ENCODE measurements at regions not wholly inside any gene's neighbourhood (a gene's known extent, or its start where the extent isn't known, plus 50 kb on each side); places are given as distances from the start of the nearest gene placed in this dataset.

DNA sequence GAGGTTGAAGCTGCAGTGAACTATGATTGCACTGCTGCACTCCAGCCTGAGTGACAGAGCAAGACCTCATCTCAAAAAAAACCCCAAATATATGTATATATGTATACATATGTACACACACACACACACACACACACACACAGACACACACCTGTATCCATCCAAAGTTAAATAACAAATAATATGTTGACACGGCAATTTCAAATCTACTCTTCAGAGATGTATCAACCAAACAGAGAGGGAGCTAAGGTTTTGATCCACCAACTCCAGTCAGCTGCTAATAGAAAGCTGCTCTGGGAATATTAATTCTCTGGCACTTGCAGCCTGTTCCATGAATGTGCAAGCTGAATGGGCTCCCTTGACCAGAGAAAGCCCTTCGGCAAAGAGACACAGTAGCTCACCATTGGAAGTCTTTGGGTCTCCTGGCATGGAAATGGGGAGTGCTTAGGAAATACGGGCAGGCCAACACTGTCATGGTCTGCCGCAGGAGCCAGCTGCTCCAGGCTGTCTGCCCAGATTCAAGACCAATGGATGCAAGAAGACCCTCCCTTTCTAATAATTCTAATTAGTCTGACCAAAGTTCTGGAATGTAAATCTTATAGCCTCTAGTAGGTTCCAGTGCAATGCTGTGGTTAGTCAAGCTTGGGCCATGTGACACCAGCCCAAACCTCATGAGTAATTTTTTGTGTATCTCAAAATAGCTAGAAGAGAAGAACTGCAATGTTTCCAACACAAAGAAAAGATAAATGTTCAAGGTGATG is 299.8 kb downstream of the KBTBD8 start:
- no peak for DNase-seq (ENCODE audit: low read depth)

DNA sequence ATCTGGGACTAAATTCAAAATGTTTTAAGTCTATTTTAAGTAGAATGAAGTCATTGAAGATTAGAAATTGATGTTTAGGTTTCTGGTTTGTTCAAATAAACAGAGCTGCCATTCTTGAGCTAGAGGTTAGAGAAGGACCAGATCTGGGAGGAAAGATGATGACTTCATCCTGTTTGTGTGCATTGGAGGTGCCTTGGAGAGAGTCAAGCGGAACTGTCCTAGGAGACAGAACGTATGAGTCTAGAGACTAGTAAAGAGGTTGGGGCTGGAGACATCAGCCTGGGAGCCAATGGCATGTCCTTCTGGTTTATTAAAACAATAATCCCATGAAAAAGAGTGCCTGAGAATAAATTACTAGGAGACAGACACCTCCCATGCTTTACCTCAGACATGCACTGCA is 303.4 kb downstream of the KBTBD8 start:
- DNase-seq (ENCODE audit: low read depth), result no peak

More for the DNA sequence above, 299.8 kb downstream of the KBTBD8 start:
- no peak overlapping the region for H3K4me3 ChIP-seq (replicated peaks; ENCODE audit: low read depth, low read length)
- no peak for TF ChIP-seq CTCF (IDR thresholded peaks at IDR 0.05; ENCODE audit: low read length, missing control alignments)

GRCh38 chr3:67302489-67302888 is 304.4 kb downstream of the KBTBD8 start:
- H3K4me3 ChIP-seq (replicated peaks; ENCODE audit: low read depth, low read length), result no peak overlapping the region
- no peak for TF ChIP-seq CTCF (IDR thresholded peaks at IDR 0.05; ENCODE audit: low read length, missing control alignments)
- no peak for DNase-seq (ENCODE audit: low read depth)

More for the DNA sequence above, 303.4 kb downstream of the KBTBD8 start:
- TF ChIP-seq CTCF (IDR thresholded peaks at IDR 0.05; ENCODE audit: low read length, missing control alignments), result no peak
- H3K4me3 ChIP-seq (replicated peaks; ENCODE audit: low read depth, low read length), result no peak overlapping the region

DNA sequence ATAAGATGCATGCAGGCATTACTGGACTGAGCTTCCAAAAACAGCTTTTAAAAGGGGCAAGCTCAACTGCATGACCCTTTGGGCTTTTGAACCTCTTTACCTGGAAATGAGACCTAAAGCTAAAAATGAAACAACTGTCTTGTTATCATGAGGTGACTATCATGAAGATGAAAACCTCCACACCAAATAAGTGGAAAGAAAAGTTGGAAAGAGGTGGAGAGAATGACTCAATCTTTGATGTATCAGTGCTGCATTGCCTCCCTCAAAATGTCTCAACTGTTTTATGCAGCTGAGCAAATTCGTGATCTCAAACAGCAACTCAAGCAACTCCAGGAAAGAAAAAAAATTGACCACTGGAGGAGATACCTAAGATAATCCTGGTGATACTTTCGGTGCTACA is 307.1 kb downstream of the KBTBD8 start:
- H3K4me3 ChIP-seq (replicated peaks; ENCODE audit: low read depth, low read length), result no peak overlapping the region
- TF ChIP-seq CTCF (IDR thresholded peaks at IDR 0.05; ENCODE audit: low read length, missing control alignments), result no peak
- DNase-seq (ENCODE audit: low read depth), result no peak

DNA sequence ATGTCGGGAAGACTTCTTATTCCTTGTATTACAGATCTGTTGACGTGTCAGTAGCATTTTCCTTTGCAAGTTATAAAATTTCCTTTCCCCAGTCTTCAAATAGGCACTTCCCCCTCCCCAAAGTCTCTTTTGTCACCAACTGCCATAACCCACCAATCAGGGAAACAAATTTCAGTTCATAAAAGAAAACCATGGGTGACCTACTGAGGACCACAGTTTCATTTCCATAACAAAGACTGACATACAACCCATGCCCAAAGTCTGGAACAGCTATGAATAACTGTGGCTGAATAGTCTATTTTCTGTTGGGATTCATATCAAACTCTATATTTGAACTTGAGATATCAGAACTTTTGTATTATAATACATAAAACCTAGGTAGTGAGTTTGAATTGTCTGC is 307.8 kb downstream of the KBTBD8 start:
- DNase-seq (ENCODE audit: low read depth), result no peak
- no peak for TF ChIP-seq CTCF (IDR thresholded peaks at IDR 0.05; ENCODE audit: low read length, missing control alignments)

GRCh38 chr3:67311440-67311839 is 313.3 kb downstream of the KBTBD8 start:
- no peak for TF ChIP-seq CTCF (IDR thresholded peaks at IDR 0.05; ENCODE audit: low read length, missing control alignments)
- no peak overlapping the region for H3K4me3 ChIP-seq (replicated peaks; ENCODE audit: low read depth, low read length)
- DNase-seq (ENCODE audit: low read depth), result no peak

More for the DNA sequence above, 307.8 kb downstream of the KBTBD8 start:
- no peak overlapping the region for H3K4me3 ChIP-seq (replicated peaks; ENCODE audit: low read depth, low read length)

- no peak for DNase-seq (ENCODE audit: low read depth)
- no peak for TF ChIP-seq CTCF (IDR thresholded peaks at IDR 0.05; ENCODE audit: low read length, missing control alignments)
- H3K4me3 ChIP-seq (replicated peaks; ENCODE audit: low read depth, low read length), result no peak overlapping the region
These were observed 314.0 kb downstream of the KBTBD8 start for GRCh38 chr3:67312155-67312554.

Data from fibroblast of pulmonary artery (primary cell).